ENCODE measurements at regions not wholly inside any gene's neighbourhood (a gene's known extent, or its start where the extent isn't known, plus 50 kb on each side); places are given as distances from the start of the nearest gene placed in this dataset.

DNA sequence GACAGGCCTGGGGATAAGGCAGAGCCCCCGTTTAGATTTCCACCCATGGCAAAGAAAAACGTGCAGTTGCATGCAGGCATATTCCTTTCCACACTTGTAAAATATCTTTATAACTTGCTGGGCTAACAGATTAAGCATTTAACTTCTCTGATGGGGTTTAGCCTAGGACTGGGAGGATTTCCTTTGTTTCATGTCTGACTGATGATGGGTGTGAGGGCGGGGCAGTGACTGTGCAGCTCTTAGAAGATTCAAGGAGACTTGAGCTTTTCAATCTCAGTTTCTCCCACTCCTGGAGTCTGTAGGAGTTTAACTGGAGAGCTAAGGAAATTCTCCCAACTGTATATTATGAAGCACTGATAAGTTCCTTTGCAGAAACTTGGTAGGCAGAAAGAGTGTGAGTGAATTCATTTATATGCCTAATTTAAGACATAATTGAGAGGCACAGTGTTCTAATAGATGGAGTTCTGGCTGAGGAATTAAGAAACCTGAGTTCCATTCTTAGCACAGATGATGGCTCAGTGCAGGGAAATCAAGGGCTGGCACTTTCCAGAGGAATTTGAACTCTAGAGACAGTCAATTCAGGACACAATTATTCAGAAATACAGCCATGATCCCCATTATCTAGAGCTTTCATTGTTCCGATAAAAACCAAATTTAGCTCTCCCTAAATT lies 214.6 kb upstream of the CNR1 start:
- Histone ChIP-seq H3K4me3 (IDR thresholded peaks at IDR 0.05; ENCODE audit: insufficient read depth, low read depth, low read length) (no peak overlapping the region), H3K4me2 (no peak overlapping the region), H3K9ac (no peak overlapping the region), H3K79me2 (ENCODE audit: insufficient read depth, low read depth) (no peaks in the 10 kb centered on the region), H3K4me1 (ENCODE audit: low read depth, poor library complexity, severe bottlenecking) (no peaks in the 10 kb centered on the region), H3K27ac (no peak overlapping the region), H2AFZ (ENCODE audit: low read depth) (no peak overlapping the region), H4K20me1 (ENCODE audit: insufficient read depth) (no peaks in the 10 kb centered on the region), H3K36me3 (ENCODE audit: insufficient read depth) (no peaks in the 10 kb centered on the region), H3K27me3 (ENCODE audit: insufficient read depth, low read depth) (no peaks in the 10 kb centered on the region)
- TF ChIP-seq, protein P1, sequence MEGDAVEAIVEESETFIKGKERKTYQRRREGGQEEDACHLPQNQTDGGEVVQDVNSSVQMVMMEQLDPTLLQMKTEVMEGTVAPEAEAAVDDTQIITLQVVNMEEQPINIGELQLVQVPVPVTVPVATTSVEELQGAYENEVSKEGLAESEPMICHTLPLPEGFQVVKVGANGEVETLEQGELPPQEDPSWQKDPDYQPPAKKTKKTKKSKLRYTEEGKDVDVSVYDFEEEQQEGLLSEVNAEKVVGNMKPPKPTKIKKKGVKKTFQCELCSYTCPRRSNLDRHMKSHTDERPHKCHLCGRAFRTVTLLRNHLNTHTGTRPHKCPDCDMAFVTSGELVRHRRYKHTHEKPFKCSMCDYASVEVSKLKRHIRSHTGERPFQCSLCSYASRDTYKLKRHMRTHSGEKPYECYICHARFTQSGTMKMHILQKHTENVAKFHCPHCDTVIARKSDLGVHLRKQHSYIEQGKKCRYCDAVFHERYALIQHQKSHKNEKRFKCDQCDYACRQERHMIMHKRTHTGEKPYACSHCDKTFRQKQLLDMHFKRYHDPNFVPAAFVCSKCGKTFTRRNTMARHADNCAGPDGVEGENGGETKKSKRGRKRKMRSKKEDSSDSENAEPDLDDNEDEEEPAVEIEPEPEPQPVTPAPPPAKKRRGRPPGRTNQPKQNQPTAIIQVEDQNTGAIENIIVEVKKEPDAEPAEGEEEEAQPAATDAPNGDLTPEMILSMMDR (conservative IDR thresholded peaks at IDR 0.05; ENCODE audit: low read depth, low read length) = no peak

DNA sequence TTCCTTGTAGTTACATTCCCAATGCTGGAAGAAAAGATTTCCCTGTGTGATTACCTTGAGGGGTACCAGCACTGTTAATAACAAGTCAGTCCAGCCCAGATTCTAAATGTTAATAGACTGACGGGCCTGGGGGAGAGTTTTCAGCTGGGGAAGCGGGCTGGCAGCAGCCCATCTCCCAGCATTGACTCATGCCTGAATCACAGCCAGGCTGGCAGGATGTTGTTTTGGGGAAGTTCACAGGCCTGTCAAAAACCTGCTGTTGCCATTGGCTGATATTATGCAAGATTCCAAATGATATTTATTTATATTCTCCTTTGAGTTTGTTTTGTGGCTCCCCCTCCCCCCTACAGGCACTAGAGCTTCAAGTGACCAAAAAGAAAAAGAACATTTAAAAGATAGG lies 213.9 kb upstream of the CNR1 start:
- TF ChIP-seq, protein P1 (conservative IDR thresholded peaks at IDR 0.05; ENCODE audit: low read depth, low read length) = no peak
- Histone ChIP-seq H2AFZ (ENCODE audit: low read depth) (no peak overlapping the region), H3K4me3 (IDR thresholded peaks at IDR 0.05; ENCODE audit: insufficient read depth, low read depth, low read length) (no peak overlapping the region), H3K79me2 (ENCODE audit: insufficient read depth, low read depth) (no peaks in the 10 kb centered on the region), H3K4me2 (no peak overlapping the region), H3K36me3 (ENCODE audit: insufficient read depth) (no peaks in the 10 kb centered on the region), H3K4me1 (ENCODE audit: low read depth, poor library complexity, severe bottlenecking) (no peaks in the 10 kb centered on the region), H3K27ac (no peak overlapping the region), H3K9ac (no peak overlapping the region), H4K20me1 (ENCODE audit: insufficient read depth) (no peaks in the 10 kb centered on the region), H3K27me3 (ENCODE audit: insufficient read depth, low read depth) (no peaks in the 10 kb centered on the region)

DNA sequence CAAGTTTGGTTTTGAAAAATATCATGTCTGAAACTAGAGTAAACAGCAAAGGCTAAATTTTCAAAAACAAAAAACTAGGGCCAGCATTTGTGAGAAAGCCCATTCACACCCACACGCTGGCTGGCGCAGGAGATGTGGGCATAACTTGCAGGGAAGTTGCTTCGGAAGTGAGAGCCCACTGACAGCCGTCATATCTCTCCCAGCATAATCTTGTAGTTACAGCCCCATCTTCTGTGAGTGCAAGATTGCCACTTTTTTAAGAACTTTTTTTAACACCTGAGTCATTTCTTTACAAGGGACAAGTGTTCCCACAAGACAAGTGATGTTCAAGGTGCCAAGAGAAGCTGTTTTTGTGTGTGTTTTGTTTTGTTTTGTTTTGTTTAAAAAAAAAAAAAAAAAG lies 212.5 kb upstream of the CNR1 start:
- H3K79me2 ChIP-seq (ENCODE audit: insufficient read depth, low read depth) = no peaks in the 10 kb centered on the region
- no peak overlapping the region for H3K4me3 ChIP-seq (IDR thresholded peaks at IDR 0.05; ENCODE audit: insufficient read depth, low read depth, low read length)
- TF ChIP-seq, protein P1 (conservative IDR thresholded peaks at IDR 0.05; ENCODE audit: low read depth, low read length) = no peak
- no peaks in the 10 kb centered on the region for H3K36me3 ChIP-seq (ENCODE audit: insufficient read depth)
- H3K27ac ChIP-seq = no peak overlapping the region
- no peaks in the 10 kb centered on the region for H4K20me1 ChIP-seq (ENCODE audit: insufficient read depth)
- no peak overlapping the region for H3K9ac ChIP-seq
- no peaks in the 10 kb centered on the region for H3K27me3 ChIP-seq (ENCODE audit: insufficient read depth, low read depth)
- no peak overlapping the region for H2AFZ ChIP-seq (ENCODE audit: low read depth)
- H3K4me1 ChIP-seq (ENCODE audit: low read depth, poor library complexity, severe bottlenecking) = no peaks in the 10 kb centered on the region
- no peak overlapping the region for H3K4me2 ChIP-seq

DNA sequence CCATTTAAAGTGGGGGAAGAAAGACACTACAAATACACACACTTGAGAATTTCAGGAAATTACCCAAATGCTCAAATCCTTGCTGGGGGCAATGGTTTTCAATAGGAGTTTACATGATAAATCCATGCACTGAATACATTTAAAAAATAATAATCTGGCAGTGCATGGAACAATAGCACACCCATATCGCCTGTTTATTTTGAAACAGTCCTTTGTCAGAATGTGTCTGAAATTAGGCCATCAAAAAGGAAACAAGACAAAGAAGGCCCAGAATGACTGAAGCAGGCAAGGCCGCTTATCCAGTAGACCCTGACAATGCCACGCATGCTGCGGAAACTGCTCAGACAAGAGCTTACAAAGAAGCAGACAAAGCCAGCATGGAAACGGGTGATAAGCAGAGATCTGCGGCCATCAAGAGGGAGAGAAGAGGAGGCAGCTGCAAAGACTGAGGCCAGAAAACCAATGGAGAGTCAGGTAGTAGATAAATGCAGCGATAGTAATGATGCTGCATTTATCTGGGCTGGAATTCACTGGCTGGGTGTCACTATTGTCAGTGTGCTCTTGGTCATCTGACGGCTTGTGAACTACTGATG lies 211.9 kb upstream of the CNR1 start:
- Histone ChIP-seq H3K27me3 (ENCODE audit: insufficient read depth, low read depth) (no peaks in the 10 kb centered on the region), H3K4me2 (no peak overlapping the region), H3K9ac (no peak overlapping the region), H3K36me3 (ENCODE audit: insufficient read depth) (no peaks in the 10 kb centered on the region), H3K4me1 (ENCODE audit: low read depth, poor library complexity, severe bottlenecking) (no peaks in the 10 kb centered on the region), H3K4me3 (IDR thresholded peaks at IDR 0.05; ENCODE audit: insufficient read depth, low read depth, low read length) (no peak overlapping the region), H2AFZ (ENCODE audit: low read depth) (no peak overlapping the region), H3K79me2 (ENCODE audit: insufficient read depth, low read depth) (no peaks in the 10 kb centered on the region), H3K27ac (no peak overlapping the region), H4K20me1 (ENCODE audit: insufficient read depth) (no peaks in the 10 kb centered on the region)
- TF ChIP-seq, protein P1 (conservative IDR thresholded peaks at IDR 0.05; ENCODE audit: low read depth, low read length) = no peak

Measured in KMS-11 (cell line).